K562 (cell line): ENCODE measurements at regions not wholly inside any gene's neighbourhood (a gene's known extent, or its start where the extent isn't known, plus 50 kb on each side); places are given as distances from the start of the nearest gene placed in this dataset.

Experiments
- ATAC-seq: fragments of 200-7000 bp; cut with Tn5 transposase; 3 replicates; pipeline ENCODE4 v1.9.1; 2020; ENCODE audit warnings: moderate library complexity
- BruUV-seq: library from RNA; stranded (reverse); fragments of 400-500 nt; replicated peaks from 2 replicates; lab custom pipeline; 2021; lab: Mats Ljungman, UMichigan
- CTCF ChIA-PET: fragments of 300-600 bp; formaldehyde crosslinking; extraction: SDS; loops from one replicate; lab custom pipeline; 2021; ENCODE audit warnings: low intra/inter-chr PET ratio; lab: Yijun Ruan, JAX
- POLR2A ChIA-PET: fragments of 300-600, 350-650 bp; sonication (Branson Sonifier 250); formaldehyde crosslinking; extraction: SDS; loops from one replicate; lab custom pipeline; 2021; ENCODE audit warnings: antibody characterized with exemption, inconsistent platforms; lab: Yijun Ruan, JAX
- DNase-seq, 4 experiments: peaks; one replicate each; pipeline versions ENCODE4 v3.0.0 to v3.0.0-alpha.2; 2011 to 2018; ENCODE audit warnings: low spot score in 3 of 4, mixed read lengths in 3 of 4; ENCODE audit errors: extremely low read depth in 1 of 4
- FAIRE-seq: peaks from 2 replicates; lab custom pipeline; 2011; peaks lifted over from hg19 to GRCh38; lab: Jason Lieb, UNC
- H2AFZ ChIP-seq: 2 replicates; pipeline ENCODE4 v1.6.0; 2011; ENCODE audit warnings: low read depth, low read length, control low read depth, inconsistent platforms
- H3K27ac ChIP-seq: fragments of 200-600 bp; 3 replicates; pipeline ENCODE4 v1.8.0; 2011; ENCODE audit warnings: low read depth, mild to moderate bottlenecking, control low read depth, inconsistent platforms, low read length, moderate library complexity, mixed read lengths; ENCODE audit errors: extremely low read depth
- H3K27me3 ChIP-seq, 2 experiments: fragments of 300-600 bp in 1 of 2; 2 replicates in 1 of 2; 3 replicates in 1 of 2; pipeline versions ENCODE4 v1.6.0 to v1.8.0; 2011; ENCODE audit warnings: inconsistent platforms in 2 of 2, low read length in 2 of 2, mild to moderate bottlenecking in 1 of 2, mixed read lengths in 1 of 2, moderate library complexity in 1 of 2; ENCODE audit not compliant: control insufficient read depth in 2 of 2, insufficient read depth in 2 of 2
- H3K36me3 ChIP-seq: fragments of 300-600 bp; 3 replicates; pipeline ENCODE4 v1.8.0; 2011; ENCODE audit warnings: mild to moderate bottlenecking, low read length, inconsistent platforms; ENCODE audit not compliant: control insufficient read depth, insufficient read depth
- H3K4me1 ChIP-seq, 2 experiments: fragments of 200-600 bp in 1 of 2; replicated peaks in 1 of 2; 2 replicates in 1 of 2; 3 replicates in 1 of 2; pipeline versions ENCODE4 v1.5.1 to v1.8.0; 2011; ENCODE audit warnings: inconsistent platforms in 2 of 2, low read length in 2 of 2, mild to moderate bottlenecking in 1 of 2, mixed read lengths in 1 of 2, moderate library complexity in 1 of 2; ENCODE audit not compliant: control insufficient read depth in 2 of 2, insufficient read depth in 2 of 2
- H3K4me2 ChIP-seq: 2 replicates; pipeline ENCODE4 v1.6.1; 2011; ENCODE audit warnings: low read length, control low read depth, inconsistent platforms, mixed read lengths; ENCODE audit not compliant: insufficient read depth
- H3K4me3 ChIP-seq: fragments of 200-600 bp; sonication (generic), shearing (Covaris generic); 2 replicates; pipeline ENCODE4 v1.5.1; 2016; ENCODE audit warnings: control low read depth, inconsistent platforms
- H3K79me2 ChIP-seq: fragments of 200-600 bp; 3 replicates; pipeline ENCODE4 v1.8.0; 2011; ENCODE audit warnings: low read length, inconsistent platforms; ENCODE audit not compliant: control insufficient read depth, insufficient read depth
- H3K9ac ChIP-seq, 2 experiments: 2 replicates each; pipeline versions ENCODE4 v1.6.0 to v1.6.1; 2011; ENCODE audit warnings: low read depth in 2 of 2, low read length in 2 of 2, control low read depth in 1 of 2, inconsistent platforms in 1 of 2, mild to moderate bottlenecking in 1 of 2, mixed read lengths in 1 of 2; ENCODE audit not compliant: insufficient read depth in 1 of 2
- H3K9me1 ChIP-seq: one replicate; pipeline ENCODE4 v1.6.0; 2011; ENCODE audit warnings: inconsistent platforms, mild to moderate bottlenecking, low read length, moderate library complexity; ENCODE audit not compliant: control insufficient read depth, insufficient read depth
- H3K9me3 ChIP-seq: replicated peaks from 2 replicates; pipeline ENCODE4 v1.5.1; 2011; ENCODE audit warnings: low read depth, low read length, inconsistent platforms; ENCODE audit not compliant: control insufficient read depth, insufficient read depth
- H4K20me1 ChIP-seq: replicated peaks from 2 replicates; pipeline ENCODE4 v1.6.1; 2011; ENCODE audit warnings: low read length, inconsistent platforms, mixed read lengths; ENCODE audit not compliant: control insufficient read depth, insufficient read depth
- CBX5 ChIP-seq: IDR thresholded peaks from 2 replicates; pipeline ENCODE4 v1.6.1; 2014; ENCODE audit warnings: low read depth, borderline replicate concordance
- ETS2 ChIP-seq: IDR thresholded peaks from 2 replicates; pipeline ENCODE4 v1.6.1; 2016; ENCODE audit warnings: borderline replicate concordance, missing genetic modification characterization, mild to moderate bottlenecking, moderate library complexity, missing compliant biosample characterization; ENCODE audit not compliant: poor library complexity, severe bottlenecking
- FOS ChIP-seq: IDR thresholded peaks from 3 replicates; pipeline ENCODE4 v1.6.1; 2011; ENCODE audit not compliant: insufficient read length; ENCODE audit errors: extremely low read depth
- GATAD2A ChIP-seq: fragments of 450-650 bp; IDR thresholded peaks from 2 replicates; pipeline ENCODE4 v1.6.1; 2017
- GTF2F1 ChIP-seq: IDR thresholded peaks from 2 replicates; pipeline ENCODE4 v1.6.1; 2011; ENCODE audit warnings: low read depth, low read length, improper control_type of control experiment
- MEIS2 ChIP-seq: fragments of 450-650 bp; IDR thresholded peaks from 2 replicates; pipeline ENCODE4 v1.6.1; 2014; ENCODE audit warnings: mild to moderate bottlenecking; ENCODE audit not compliant: partially characterized antibody
- NFYB ChIP-seq: IDR thresholded peaks from 2 replicates; pipeline ENCODE4 v1.6.1; 2011; ENCODE audit warnings: mild to moderate bottlenecking, moderate library complexity; ENCODE audit not compliant: insufficient read length; ENCODE audit errors: extremely low read depth
- RAD51 ChIP-seq: fragments of 450-650 bp; IDR thresholded peaks from 2 replicates; pipeline ENCODE4 v1.7.1; 2016; ENCODE audit warnings: low read depth, mild to moderate bottlenecking, borderline replicate concordance
- RB1 ChIP-seq: fragments of 450-650 bp; IDR thresholded peaks from 2 replicates; pipeline ENCODE4 v1.6.1; 2017; ENCODE audit warnings: low read depth, mild to moderate bottlenecking
- SAFB2 ChIP-seq: fragments of 200-400 bp; formaldehyde crosslinking; IDR thresholded peaks from 2 replicates; pipeline ENCODE4 v1.6.1; 2018; ENCODE audit warnings: borderline replicate concordance, low read length, low read depth, moderate library complexity; ENCODE audit not compliant: severe bottlenecking
- SMAD2 ChIP-seq: fragments of 150-350 bp; IDR thresholded peaks from 2 replicates; pipeline ENCODE4 v1.6.1; 2014; ENCODE audit warnings: low read depth, mild to moderate bottlenecking, low read length
- ZNF507 ChIP-seq: conservative IDR thresholded peaks from 2 replicates; pipeline ENCODE4 v1.6.1; 2017; ENCODE audit warnings: missing genetic modification characterization, missing compliant biosample characterization
- in situ Hi-C: fragments of 300-500 bp; cut with MboI; formaldehyde crosslinking; loops from 4 replicates; pipeline ENCODE4 v1.15.0; 2018; ENCODE audit warnings: inconsistent platforms, mixed read lengths
- intact Hi-C: fragments of 100-400 bp; cut with micrococcal nuclease; formaldehyde crosslinking; loops from 2 replicates; pipeline ENCODE4 v1.14.2; 2022
- TF ChIP-seq, protein P1 (sequence below): sonication (generic); formaldehyde crosslinking; IDR thresholded peaks from 2 replicates; pipeline ENCODE4 v1.8.1; 2023; ENCODE audit warnings: mild to moderate bottlenecking, missing genetic modification reagents
- TF ChIP-seq, protein P2 (sequence below): sonication (generic); formaldehyde crosslinking; IDR thresholded peaks from 2 replicates; pipeline ENCODE4 v1.8.1; 2023; ENCODE audit warnings: mild to moderate bottlenecking, missing genetic modification reagents

- CTCF ChIA-PET: no interaction called here
- H3K9me3 ChIP-seq: no peaks in the 10 kb centered on the region
- in situ Hi-C loops: no loop called here
- TF ChIP-seq CBX5: no peak
- no peak for TF ChIP-seq SMAD2
- TF ChIP-seq GATAD2A: no peak
- no peak for TF ChIP-seq MEIS2
- no peak for TF ChIP-seq ZNF507 (tag)
- TF ChIP-seq GTF2F1: no peak
- TF ChIP-seq RAD51: no peak
- no peak for TF ChIP-seq RB1
- TF ChIP-seq NFYB: no peak
- no peak for TF ChIP-seq FOS
- no peak for TF ChIP-seq SAFB2
- TF ChIP-seq, protein P1, sequence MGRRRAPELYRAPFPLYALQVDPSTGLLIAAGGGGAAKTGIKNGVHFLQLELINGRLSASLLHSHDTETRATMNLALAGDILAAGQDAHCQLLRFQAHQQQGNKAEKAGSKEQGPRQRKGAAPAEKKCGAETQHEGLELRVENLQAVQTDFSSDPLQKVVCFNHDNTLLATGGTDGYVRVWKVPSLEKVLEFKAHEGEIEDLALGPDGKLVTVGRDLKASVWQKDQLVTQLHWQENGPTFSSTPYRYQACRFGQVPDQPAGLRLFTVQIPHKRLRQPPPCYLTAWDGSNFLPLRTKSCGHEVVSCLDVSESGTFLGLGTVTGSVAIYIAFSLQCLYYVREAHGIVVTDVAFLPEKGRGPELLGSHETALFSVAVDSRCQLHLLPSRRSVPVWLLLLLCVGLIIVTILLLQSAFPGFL: no peak
- no peak for TF ChIP-seq ETS2 (tag)
- TF ChIP-seq, protein P2, sequence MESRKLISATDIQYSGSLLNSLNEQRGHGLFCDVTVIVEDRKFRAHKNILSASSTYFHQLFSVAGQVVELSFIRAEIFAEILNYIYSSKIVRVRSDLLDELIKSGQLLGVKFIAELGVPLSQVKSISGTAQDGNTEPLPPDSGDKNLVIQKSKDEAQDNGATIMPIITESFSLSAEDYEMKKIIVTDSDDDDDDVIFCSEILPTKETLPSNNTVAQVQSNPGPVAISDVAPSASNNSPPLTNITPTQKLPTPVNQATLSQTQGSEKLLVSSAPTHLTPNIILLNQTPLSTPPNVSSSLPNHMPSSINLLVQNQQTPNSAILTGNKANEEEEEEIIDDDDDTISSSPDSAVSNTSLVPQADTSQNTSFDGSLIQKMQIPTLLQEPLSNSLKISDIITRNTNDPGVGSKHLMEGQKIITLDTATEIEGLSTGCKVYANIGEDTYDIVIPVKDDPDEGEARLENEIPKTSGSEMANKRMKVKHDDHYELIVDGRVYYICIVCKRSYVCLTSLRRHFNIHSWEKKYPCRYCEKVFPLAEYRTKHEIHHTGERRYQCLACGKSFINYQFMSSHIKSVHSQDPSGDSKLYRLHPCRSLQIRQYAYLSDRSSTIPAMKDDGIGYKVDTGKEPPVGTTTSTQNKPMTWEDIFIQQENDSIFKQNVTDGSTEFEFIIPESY: no peak
- TF ChIP-seq, all 486 proteins: peak for 0
- Histone ChIP-seq H3K4me2 (no peak overlapping the region), H3K27me3 (no peaks in the 10 kb centered on the region), H3K9ac (no peak overlapping the region), H3K9me1 (no peaks in the 10 kb centered on the region), H4K20me1 (no peaks in the 10 kb centered on the region), H3K36me3 (no peaks in the 10 kb centered on the region), H3K27ac (no peak overlapping the region), H2AFZ (no peak overlapping the region), H3K4me3 (no peak overlapping the region), H3K79me2 (no peaks in the 10 kb centered on the region), H3K4me1 (no peaks in the 10 kb centered on the region)
- ATAC-seq: no peak
- POLR2A ChIA-PET: no interaction called here
- intact Hi-C loops: no loop called here
- FAIRE-seq: no peak
- no TSS peak for BruUV-seq
- no peak for DNase-seq
These were observed 144.3 kb upstream of the DNAJC19 start for GRCh38 chr3:181133832-181134231.
